MM.1S (cell line): ENCODE measurements at regions not wholly inside any gene's neighbourhood (a gene's known extent, or its start where the extent isn't known, plus 50 kb on each side); places are given as distances from the start of the nearest gene placed in this dataset.

Experiments used
- DNase-seq: peaks from one replicate; pipeline ENCODE4 v3.0.0-alpha.2; 2015
- H2AFZ ChIP-seq: fragments of 300-600 bp; sonication (generic); 2 replicates; pipeline ENCODE4 v1.6.0; 2016; ENCODE audit warnings: antibody characterized with exemption, low read length
- H3F3A ChIP-seq: fragments of 300-600 bp; sonication (generic); 2 replicates; pipeline ENCODE4 v1.6.1; 2016; ENCODE audit warnings: mild to moderate bottlenecking, antibody characterized with exemption, low read length, moderate library complexity, mixed read lengths; ENCODE audit not compliant: insufficient read depth
- H3K27ac ChIP-seq: fragments of 300-600 bp; sonication (generic); 2 replicates; pipeline ENCODE4 v1.5.1; 2016; ENCODE audit warnings: mild to moderate bottlenecking, low read length
- H3K27me3 ChIP-seq: fragments of 300-600 bp; sonication (generic); replicated peaks from 2 replicates; pipeline ENCODE4 v1.6.0; 2016; ENCODE audit warnings: low read length; ENCODE audit not compliant: insufficient read depth
- H3K36me3 ChIP-seq: fragments of 300-600 bp; sonication (generic); replicated peaks from 2 replicates; pipeline ENCODE4 v1.6.1; 2016; ENCODE audit warnings: mild to moderate bottlenecking, low read length, mixed read lengths; ENCODE audit not compliant: insufficient read depth
- H3K4me1 ChIP-seq: fragments of 300-600 bp; sonication (generic); 2 replicates; pipeline ENCODE4 v1.6.1; 2016; ENCODE audit warnings: low read length, mixed read lengths
- H3K4me2 ChIP-seq: fragments of 300-600 bp; sonication (generic); 2 replicates; pipeline ENCODE4 v1.6.0; 2016; ENCODE audit warnings: low read depth, low read length
- H3K4me3 ChIP-seq: fragments of 300-600 bp; sonication (generic); 2 replicates; pipeline ENCODE4 v1.5.1; 2016; ENCODE audit warnings: low read length, mixed read lengths
- H3K79me2 ChIP-seq: fragments of 300-600 bp; sonication (generic); 2 replicates; pipeline ENCODE4 v1.6.1; 2016; ENCODE audit warnings: mixed run types, low read length, mixed read lengths
- H3K9ac ChIP-seq: fragments of 300-600 bp; sonication (generic); 2 replicates; pipeline ENCODE4 v1.6.1; 2016; ENCODE audit warnings: low read length, mixed read lengths
- H3K9me2 ChIP-seq: fragments of 300-600 bp; sonication (generic); replicated peaks from 2 replicates; pipeline ENCODE4 v1.6.1; 2016; ENCODE audit warnings: mild to moderate bottlenecking, low read length, mixed read lengths; ENCODE audit not compliant: insufficient read depth
- H3K9me3 ChIP-seq: fragments of 300-600 bp; sonication (generic); replicated peaks from 2 replicates; pipeline ENCODE4 v1.6.1; 2016; ENCODE audit warnings: mild to moderate bottlenecking, low read length, mixed read lengths; ENCODE audit not compliant: insufficient read depth
- H4K20me1 ChIP-seq: fragments of 300-600 bp; sonication (generic); 2 replicates; pipeline ENCODE4 v1.6.1; 2016; ENCODE audit warnings: mild to moderate bottlenecking, low read length, moderate library complexity, mixed read lengths; ENCODE audit not compliant: insufficient read depth
- CTCF ChIP-seq: fragments of 300-600 bp; sonication (generic); IDR thresholded peaks from 2 replicates; pipeline ENCODE4 v1.5.1; 2016; ENCODE audit warnings: antibody characterized with exemption, low read length, mixed read lengths
- EZH2 ChIP-seq: fragments of 300-600 bp; sonication (generic); optimal IDR thresholded peaks from 2 replicates; pipeline ENCODE3; 2017; ENCODE audit warnings: low read depth, mild to moderate bottlenecking, antibody characterized with exemption, low read length, mixed read lengths
- EZH2phosphoT487 ChIP-seq: fragments of 300-600 bp; sonication (generic); IDR thresholded peaks from 2 replicates; pipeline ENCODE4 v1.6.1; 2018; ENCODE audit warnings: antibody characterized with exemption, low read length

GRCh38 chr16:85195271-85195647, 83.0 kb upstream of the CIBAR2 start:
- Histone ChIP-seq H3K9ac (no peak overlapping the region), H3K9me3 (no peaks in the 10 kb centered on the region), H3K79me2 (no peaks in the 10 kb centered on the region), H3K4me3 (no peak overlapping the region), H3K4me2 (no peak overlapping the region), H3K36me3 (no peaks in the 10 kb centered on the region), H3K9me2 (no peaks in the 10 kb centered on the region), H3K27ac (no peak overlapping the region), H4K20me1 (no peaks in the 10 kb centered on the region), H3K27me3 (peaks cover 78% of the 10 kb centered on the region), H3F3A (no peaks in the 10 kb centered on the region), H3K4me1 (no peaks in the 10 kb centered on the region), H2AFZ (no peak overlapping the region)
- no peak for TF ChIP-seq EZH2phosphoT487
- TF ChIP-seq CTCF = no peak
- TF ChIP-seq EZH2 = no peak
- no peak for DNase-seq

- H3K9me3 ChIP-seq = no peaks in the 10 kb centered on the region
- no peaks in the 10 kb centered on the region for H3K9me2 ChIP-seq
- DNase-seq = no peak
- peaks cover 74% of the 10 kb centered on the region for H3K27me3 ChIP-seq
- H4K20me1 ChIP-seq = no peaks in the 10 kb centered on the region
- H3K79me2 ChIP-seq = no peaks in the 10 kb centered on the region
- TF ChIP-seq EZH2phosphoT487 (no peak), EZH2 (no peak), CTCF (no peak)
- H3F3A ChIP-seq = no peaks in the 10 kb centered on the region
- H3K4me1 ChIP-seq = no peaks in the 10 kb centered on the region
- H3K4me2 ChIP-seq = no peak overlapping the region
- H3K4me3 ChIP-seq = no peak overlapping the region
- H3K9ac ChIP-seq = no peak overlapping the region
- no peak overlapping the region for H3K27ac ChIP-seq
- H3K36me3 ChIP-seq = no peaks in the 10 kb centered on the region
- H2AFZ ChIP-seq = no peak overlapping the region
Observed at GRCh38 chr16:85195900-85196772, 83.9 kb upstream of the CIBAR2 start.

- H3K4me3 ChIP-seq = no peak overlapping the region
- no peak overlapping the region for H3K27ac ChIP-seq
- H3K36me3 ChIP-seq = no peaks in the 10 kb centered on the region
- no peaks in the 10 kb centered on the region for H3K79me2 ChIP-seq
- H4K20me1 ChIP-seq = no peaks in the 10 kb centered on the region
- TF ChIP-seq EZH2phosphoT487 = no peak
- no peak for TF ChIP-seq EZH2
- no peak for TF ChIP-seq CTCF
- no peak overlapping the region for H3K4me2 ChIP-seq
- peaks cover 67% of the 10 kb centered on the region for H3K27me3 ChIP-seq
- H3K9me2 ChIP-seq = no peaks in the 10 kb centered on the region
- DNase-seq = no peak
- no peaks in the 10 kb centered on the region for H3K4me1 ChIP-seq
- H2AFZ ChIP-seq = no peak overlapping the region
- no peak overlapping the region for H3K9ac ChIP-seq
- no peaks in the 10 kb centered on the region for H3K9me3 ChIP-seq
- H3F3A ChIP-seq = no peaks in the 10 kb centered on the region
Observed at GRCh38 chr16:85196976-85197375, 84.7 kb upstream of the CIBAR2 start.
